Keratinocyte (primary cell): ENCODE measurements at regions not wholly inside any gene's neighbourhood (a gene's known extent, or its start where the extent isn't known, plus 50 kb on each side); places are given as distances from the start of the nearest gene placed in this dataset.

ENCODE experiments used
- EZH2 ChIP-seq: IDR thresholded peaks from one replicate; pipeline ENCODE4 v1.6.1; 2012; ENCODE audit warnings: inconsistent platforms, mild to moderate bottlenecking, low read length, moderate library complexity
- TF ChIP-seq, protein P1 (sequence below), 3 experiments: IDR thresholded peaks in 1 of 3; conservative IDR thresholded peaks in 1 of 3; optimal IDR thresholded peaks in 1 of 3; 2 replicates in 2 of 3; 3 replicates in 1 of 3; pipeline versions ENCODE3 to v1.5.1; 2011; ENCODE audit warnings: low read length in 3 of 3, mild to moderate bottlenecking in 3 of 3, moderate library complexity in 2 of 3, control low read depth in 1 of 3, inconsistent platforms in 1 of 3; ENCODE audit not compliant: insufficient read depth in 2 of 3; ENCODE audit errors: extremely low read depth in 1 of 3

DNA sequence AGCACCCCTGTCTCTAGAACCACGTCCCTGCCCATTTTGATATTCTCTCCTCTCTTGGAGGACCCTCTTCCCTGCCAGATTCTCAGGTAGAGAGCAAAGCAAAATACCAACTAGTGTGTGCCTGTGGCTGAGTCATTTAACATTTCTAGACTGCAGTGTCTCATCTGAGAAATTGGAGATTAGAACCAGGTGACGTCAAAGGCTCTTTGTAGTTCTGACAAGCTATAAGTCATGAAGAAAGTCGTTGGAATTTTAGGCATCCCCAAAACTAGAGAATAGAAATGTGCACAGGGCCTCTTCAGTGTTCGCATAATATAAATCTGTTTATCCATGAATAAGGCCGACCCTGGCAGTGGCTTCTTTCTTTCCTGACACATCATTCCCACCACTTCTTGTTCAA lies 74.4 kb upstream of the TANC1 start:
- TF ChIP-seq, protein P1, sequence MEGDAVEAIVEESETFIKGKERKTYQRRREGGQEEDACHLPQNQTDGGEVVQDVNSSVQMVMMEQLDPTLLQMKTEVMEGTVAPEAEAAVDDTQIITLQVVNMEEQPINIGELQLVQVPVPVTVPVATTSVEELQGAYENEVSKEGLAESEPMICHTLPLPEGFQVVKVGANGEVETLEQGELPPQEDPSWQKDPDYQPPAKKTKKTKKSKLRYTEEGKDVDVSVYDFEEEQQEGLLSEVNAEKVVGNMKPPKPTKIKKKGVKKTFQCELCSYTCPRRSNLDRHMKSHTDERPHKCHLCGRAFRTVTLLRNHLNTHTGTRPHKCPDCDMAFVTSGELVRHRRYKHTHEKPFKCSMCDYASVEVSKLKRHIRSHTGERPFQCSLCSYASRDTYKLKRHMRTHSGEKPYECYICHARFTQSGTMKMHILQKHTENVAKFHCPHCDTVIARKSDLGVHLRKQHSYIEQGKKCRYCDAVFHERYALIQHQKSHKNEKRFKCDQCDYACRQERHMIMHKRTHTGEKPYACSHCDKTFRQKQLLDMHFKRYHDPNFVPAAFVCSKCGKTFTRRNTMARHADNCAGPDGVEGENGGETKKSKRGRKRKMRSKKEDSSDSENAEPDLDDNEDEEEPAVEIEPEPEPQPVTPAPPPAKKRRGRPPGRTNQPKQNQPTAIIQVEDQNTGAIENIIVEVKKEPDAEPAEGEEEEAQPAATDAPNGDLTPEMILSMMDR (optimal IDR thresholded peaks at IDR 0.05 in 1 of 3, IDR thresholded peaks at IDR 0.05 in 1 of 3, conservative IDR thresholded peaks at IDR 0.05 in 1 of 3; ENCODE audit: extremely low read depth in 1 of 3, insufficient read depth in 2 of 3, low read length in 3 of 3) = no peak
- no peak for TF ChIP-seq EZH2
